Adrenal gland (tissue), 9 donors: ENCODE measurements at regions not wholly inside any gene's neighbourhood (a gene's known extent, or its start where the extent isn't known, plus 50 kb on each side); places are given as distances from the start of the nearest gene placed in this dataset.

ENCODE experiments used
- DNase-seq, 7 donors: peaks; one replicate each; pipeline ENCODE4 v3.0.0-alpha.2; 2019 to 2020
- H3K27ac ChIP-seq, 5 donors: fragments of 200-600 bp; sonication (generic) in 4 of 5; 1 replicate in 3 of 5; 2 replicates in 2 of 5; pipeline versions ENCODE4 v1.5.1 to v1.8.0; 2016 to 2020; ENCODE audit warnings: mild to moderate bottlenecking in 1 of 5
- H3K27me3 ChIP-seq: fragments of 200-600 bp; 2 replicates; pipeline ENCODE4 v1.8.0; 2021
- H3K36me3 ChIP-seq, 2 donors: fragments of 200-600 bp; replicated peaks in 1 of 2; 1 replicate in 1 of 2; 2 replicates in 1 of 2; pipeline versions ENCODE4 v1.5.1 to v1.8.0; 2018 to 2022
- H3K4me1 ChIP-seq, 2 donors: fragments of 200-600 bp; replicated peaks in 1 of 2; 1 replicate in 1 of 2; 2 replicates in 1 of 2; pipeline versions ENCODE4 v1.5.1 to v1.8.0; 2018 to 2021
- H3K4me3 ChIP-seq, 4 donors: fragments of 200-600 bp; sonication (generic) in 3 of 4; one replicate each; pipeline ENCODE4 v1.5.1; 2016 to 2018
- H3K9me3 ChIP-seq, 3 donors: fragments of 200-600 bp; sonication (generic) in 1 of 3; replicated peaks in 1 of 3; 1 replicate in 2 of 3; 2 replicates in 1 of 3; pipeline versions ENCODE4 v1.5.1 to v1.8.0; 2016 to 2021
- CTCF ChIP-seq, 6 experiments: fragments of 450-650 bp in 4 of 6; fragments of 200-600 bp in 2 of 6; sonication (generic) in 1 of 6; IDR thresholded peaks; 1 replicate in 5 of 6; 2 replicates in 1 of 6; pipeline versions ENCODE4 v1.5.1 to v1.8.0; 2016 to 2021; ENCODE audit warnings: antibody characterized with exemption in 6 of 6, mild to moderate bottlenecking in 2 of 6, moderate library complexity in 1 of 6
- POLR2A ChIP-seq, 2 donors: fragments of 450-650 bp; IDR thresholded peaks; one replicate each; pipeline ENCODE4 v1.6.1; 2017; ENCODE audit warnings: antibody characterized with exemption in 2 of 2, mild to moderate bottlenecking in 2 of 2, moderate library complexity in 1 of 2
- WGBS, 4 donors: extraction: QIAGEN DNeasy Blood & Tissue Kit in 2 of 4; methylation state at CpG; one replicate each; pipeline versions ENCODE4 v1.1.5 to v1.1.7; 2013 to 2017; 5-methylcytosine and 5-hydroxymethylcytosine counted together
- intact Hi-C, 2 donors: fragments of 100-400 bp; cut with DNase I; formaldehyde crosslinking; loops; one replicate each; pipeline versions ENCODE4 v1.14.1 to v1.15.0; 2022 to 2023
- donor health status: healthy with polysubstance abuse.
- donor health status: Bipolar disorder and iron deficiency.
- donor health status: DM: yes; HTN: yes; CAD: no.
- donor health status: DM: no; HTN: no; CAD: no.
- donor health status: DM: no; HTN: no; CAD: no.

- 80 to 86% (median 81%) methylated on average over 2 of the region's 2 CpGs for WGBS, 4 donors
- DNase-seq: no peak
These were observed 51.0 kb upstream of the PHF24 start for GRCh38 chr9:34907044-34907443.

GRCh38 chr9:34899535-34900158, 58.4 kb upstream of the PHF24 start:
- Histone ChIP-seq H3K36me3 (no peaks in the 10 kb centered on the region), H3K9me3 (no peaks in the 10 kb centered on the region), H3K27ac (no peak overlapping the region), H3K4me1 (no peaks in the 10 kb centered on the region), H3K27me3 (peaks cover 8% of the 10 kb centered on the region), H3K4me3 (no peak overlapping the region)
- no peak for TF ChIP-seq POLR2A (IDR thresholded peaks at IDR 0.05)
- TF ChIP-seq CTCF (IDR thresholded peaks at IDR 0.05): peak; percentile 67 to 91 (median 88)
- WGBS, 4 donors: 22 to 24% (median 22%) methylated on average over 7 of the region's 7 CpGs
- intact Hi-C loops: loop anchor here (5.0 kb wide), 3 partner anchors 78 to 198 kb away; partner anchors contain the start of genes PIGO (in 2 of the 2) and DNAJB5 (in 1 of the 2)
- DNase-seq: peak; percentile 71 to 95 (median 82)

More at GRCh38 chr9:34907044-34907443, 51.0 kb upstream of the PHF24 start:
- intact Hi-C loops: no loop called here
- Histone ChIP-seq H3K4me3 (no peak overlapping the region), H3K27me3 (peaks cover 8% of the 10 kb centered on the region), H3K4me1 (no peaks in the 10 kb centered on the region), H3K27ac (no peak overlapping the region), H3K9me3 (no peaks in the 10 kb centered on the region), H3K36me3 (no peaks in the 10 kb centered on the region)
- no peak for TF ChIP-seq CTCF (IDR thresholded peaks at IDR 0.05)
- TF ChIP-seq POLR2A (IDR thresholded peaks at IDR 0.05): no peak

GRCh38 chr9:34898846-34899245, 59.2 kb upstream of the PHF24 start:
- Histone ChIP-seq H3K4me1 (no peaks in the 10 kb centered on the region), H3K36me3 (no peaks in the 10 kb centered on the region), H3K9me3 (no peaks in the 10 kb centered on the region), H3K27me3 (peaks cover 8% of the 10 kb centered on the region), H3K4me3 (no peak overlapping the region), H3K27ac (no peak overlapping the region)
- no peak for DNase-seq
- TF ChIP-seq CTCF (IDR thresholded peaks at IDR 0.05) (no peak), POLR2A (IDR thresholded peaks at IDR 0.05) (no peak)
- intact Hi-C loops: loop anchor here (5.0 kb wide), 2 partner anchors 78 to 198 kb away; partner anchors contain the start of gene PIGO (in 1 of the 2)
- 44 to 60% (median 58%) methylated on average over 8 of the region's 8 CpGs for WGBS, 4 donors

- Histone ChIP-seq H3K4me1 (no peaks in the 10 kb centered on the region), H3K9me3 (no peaks in the 10 kb centered on the region), H3K36me3 (no peaks in the 10 kb centered on the region), H3K27me3 (peaks cover 11% of the 10 kb centered on the region), H3K4me3 (no peak overlapping the region), H3K27ac (no peak overlapping the region)
- no peak for DNase-seq
- intact Hi-C loops: loop anchor here (5.0 kb wide), 2 partner anchors 81 to 201 kb away; partner anchors contain the start of gene PIGO (in 1 of the 2)
- 18 to 23% (median 21%) methylated on average over 2 of the region's 2 CpGs for WGBS, 4 donors
- TF ChIP-seq POLR2A (IDR thresholded peaks at IDR 0.05) (no peak), CTCF (IDR thresholded peaks at IDR 0.05) (no peak)
These were observed 62.0 kb upstream of the PHF24 start for GRCh38 chr9:34896112-34896511.
